Islet of Langerhans (tissue), 1 donor: ENCODE measurements at regions not wholly inside any gene's neighbourhood (a gene's known extent, or its start where the extent isn't known, plus 50 kb on each side); places are given as distances from the start of the nearest gene placed in this dataset.

Experiments used
- FAIRE-seq: peaks from one replicate; lab custom pipeline; 2011; peaks lifted over from hg19 to GRCh38; lab: Jason Lieb, UNC

DNA sequence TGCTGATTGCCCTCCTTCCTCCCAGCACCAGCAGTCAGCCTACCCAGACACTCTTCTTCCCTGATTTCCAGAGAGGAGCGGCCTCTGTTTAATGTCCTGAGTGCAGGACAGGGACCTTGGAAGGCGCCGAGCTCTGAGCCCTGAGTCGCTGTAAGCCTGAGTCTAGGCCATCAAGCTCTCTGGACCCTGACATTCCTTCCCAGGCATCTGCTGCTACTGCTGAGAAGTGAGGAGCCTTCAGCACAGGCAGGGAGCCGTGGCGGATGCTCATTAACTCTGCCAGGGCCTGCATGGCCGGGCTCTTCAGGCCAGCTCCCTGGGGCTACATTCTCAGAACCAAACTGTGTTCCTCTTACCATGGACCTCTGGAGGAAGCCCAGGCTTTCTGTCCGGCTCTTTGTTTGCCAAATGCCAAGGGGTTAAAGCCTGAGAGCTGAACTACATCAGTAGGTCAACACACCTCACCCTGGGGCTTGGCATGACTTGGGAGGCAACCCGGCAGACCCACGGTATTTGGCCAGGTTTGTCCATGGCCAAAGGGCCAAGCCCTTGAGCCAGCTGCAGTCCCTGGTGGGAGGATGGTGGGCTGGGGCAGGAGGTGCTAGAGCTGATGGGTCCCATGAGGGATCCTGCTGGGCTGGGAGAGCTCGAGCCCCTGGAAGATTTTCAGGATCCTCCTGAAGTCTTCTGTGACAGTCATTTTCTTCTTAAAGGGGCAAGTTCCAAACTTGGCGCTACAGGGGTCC is 721.4 kb downstream of the BRD1 start:
- no peak for FAIRE-seq

- FAIRE-seq: no peak
Measured at GRCh38 chr22:49104434-49104833, 723.2 kb downstream of the BRD1 start.

GRCh38 chr22:49103314-49104059 is 724.2 kb downstream of the BRD1 start:
- FAIRE-seq: no peak

DNA sequence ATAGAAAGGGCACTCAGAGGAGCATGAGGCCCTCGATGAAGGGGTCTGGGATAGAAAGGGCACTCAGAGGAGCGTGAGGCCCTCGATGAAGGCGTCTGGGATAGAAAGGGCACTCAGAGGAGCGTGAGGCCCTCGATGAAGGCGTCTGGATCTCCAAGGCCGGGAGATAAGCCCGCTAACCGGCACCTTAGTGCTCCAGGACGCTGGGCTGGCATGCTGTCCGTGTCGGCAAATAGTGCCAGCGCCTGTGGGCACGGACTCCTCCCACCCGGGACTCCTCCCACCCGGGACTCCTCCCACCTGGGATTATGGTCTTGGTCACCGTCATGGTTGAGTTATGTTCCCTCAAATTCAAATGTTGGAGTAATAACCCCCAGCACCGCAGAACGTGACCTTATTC is 725.3 kb downstream of the BRD1 start:
- FAIRE-seq: no peak

DNA sequence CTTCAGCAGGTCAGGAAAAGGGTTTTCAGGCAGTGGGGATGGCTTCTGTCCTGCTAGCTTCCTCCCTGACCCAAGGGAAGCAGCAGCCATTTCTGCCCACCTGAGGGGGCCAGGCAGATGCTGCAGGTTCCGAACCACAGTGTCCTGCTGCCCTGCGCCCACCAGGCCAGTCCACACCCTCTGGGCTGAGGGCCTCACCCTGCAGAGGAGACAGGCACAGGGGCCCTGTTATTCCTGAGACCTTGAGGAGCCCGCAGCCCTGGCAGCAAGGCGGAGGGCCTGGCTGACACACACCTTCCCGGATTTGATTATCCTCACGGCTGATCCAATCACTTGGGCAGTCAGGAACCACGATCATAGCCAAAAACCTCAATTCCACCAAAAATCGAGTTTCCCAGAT is 725.8 kb downstream of the BRD1 start:
- no peak for FAIRE-seq

DNA sequence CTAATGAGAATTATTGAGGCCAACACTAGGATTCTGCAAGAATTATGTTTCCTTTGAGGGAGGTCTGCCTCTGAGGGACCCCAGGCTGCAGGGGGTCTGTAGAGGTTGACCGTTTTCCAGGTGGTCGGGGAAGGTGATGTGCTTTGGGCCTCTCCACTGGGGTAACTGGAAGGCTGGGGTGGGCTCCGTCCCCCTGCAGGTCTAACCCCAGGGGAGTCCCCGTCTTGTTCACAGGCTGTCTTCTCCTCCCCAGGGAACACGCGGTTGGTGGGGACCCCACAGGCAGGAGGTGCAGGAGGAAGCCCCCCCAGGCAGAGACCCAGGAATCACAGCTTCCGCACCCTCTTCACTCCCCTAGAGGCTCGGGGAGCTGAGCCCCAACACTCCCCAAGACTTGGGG is 726.4 kb downstream of the BRD1 start:
- no peak for FAIRE-seq

DNA sequence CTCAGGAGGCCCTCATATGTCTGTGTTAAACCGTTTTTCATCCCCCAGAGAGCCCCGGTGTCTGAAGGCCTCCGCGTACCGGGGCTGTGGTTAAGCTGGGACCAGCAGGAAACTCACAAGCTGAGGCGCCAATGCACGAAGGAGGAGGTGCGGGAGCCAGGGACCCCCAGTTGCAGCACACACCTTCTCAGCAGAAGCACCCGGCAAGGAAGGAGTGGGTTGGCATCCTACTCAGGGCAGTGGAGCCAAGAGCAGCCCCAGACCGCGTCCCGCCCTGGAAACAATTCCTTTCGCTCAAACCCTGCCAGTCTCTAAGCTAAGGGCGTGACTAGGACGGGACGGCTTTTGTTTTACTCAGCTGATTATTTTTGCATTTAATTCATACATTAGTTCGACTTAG is 726.9 kb downstream of the BRD1 start:
- FAIRE-seq: no peak

DNA sequence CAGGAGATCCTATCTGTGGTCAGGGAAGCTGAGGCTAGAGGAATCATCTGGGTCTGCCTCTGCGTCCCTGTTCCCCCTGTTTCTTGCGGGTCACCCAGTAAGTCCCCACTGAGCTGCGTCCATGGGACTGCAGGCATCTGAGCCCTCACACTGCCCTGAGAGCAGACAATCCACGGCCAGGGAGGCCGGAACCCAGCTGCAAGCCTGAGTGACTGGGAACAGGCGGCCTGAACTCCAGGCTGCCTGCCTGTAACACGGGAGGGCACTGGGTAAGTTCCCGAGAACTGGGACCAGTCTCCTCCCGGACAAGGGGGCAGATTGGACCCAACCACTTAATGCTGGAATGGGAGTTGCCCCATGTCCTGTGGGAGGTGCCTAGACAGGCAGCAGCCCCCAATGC is 727.4 kb downstream of the BRD1 start:
- FAIRE-seq: no peak

DNA sequence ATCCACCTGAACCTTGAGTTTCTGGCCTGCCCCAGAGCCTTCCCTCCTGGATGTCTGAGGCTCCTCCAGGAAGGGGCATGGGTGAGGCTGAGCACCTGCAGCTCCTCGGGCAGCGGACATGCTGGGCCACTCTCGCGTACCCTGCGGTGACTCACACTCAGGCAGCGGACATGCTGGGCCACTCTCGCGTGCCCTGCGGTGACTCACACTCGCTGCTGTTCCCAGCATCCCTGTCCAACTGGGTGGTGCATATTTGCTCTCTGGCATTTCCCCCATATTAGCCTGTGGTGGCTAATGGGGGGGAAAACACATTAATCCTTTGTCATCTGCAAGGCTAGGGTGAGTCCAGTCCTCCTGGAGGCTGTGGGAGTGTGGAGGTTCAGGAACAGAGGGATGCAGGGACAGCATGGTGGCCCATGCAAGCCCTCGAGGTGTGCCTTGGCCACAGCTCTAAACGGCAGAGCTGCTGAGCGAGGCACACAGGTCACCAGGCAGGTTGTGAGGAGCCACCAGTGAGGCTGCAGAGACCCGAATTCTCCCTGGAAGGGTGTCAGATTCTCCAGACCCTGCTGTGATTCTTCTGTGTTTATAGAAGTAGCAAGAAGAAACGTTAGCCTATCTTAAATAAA is 728.1 kb downstream of the BRD1 start:
- no peak for FAIRE-seq

GRCh38 chr22:49099089-49099488 is 728.6 kb downstream of the BRD1 start:
- no peak for FAIRE-seq

DNA sequence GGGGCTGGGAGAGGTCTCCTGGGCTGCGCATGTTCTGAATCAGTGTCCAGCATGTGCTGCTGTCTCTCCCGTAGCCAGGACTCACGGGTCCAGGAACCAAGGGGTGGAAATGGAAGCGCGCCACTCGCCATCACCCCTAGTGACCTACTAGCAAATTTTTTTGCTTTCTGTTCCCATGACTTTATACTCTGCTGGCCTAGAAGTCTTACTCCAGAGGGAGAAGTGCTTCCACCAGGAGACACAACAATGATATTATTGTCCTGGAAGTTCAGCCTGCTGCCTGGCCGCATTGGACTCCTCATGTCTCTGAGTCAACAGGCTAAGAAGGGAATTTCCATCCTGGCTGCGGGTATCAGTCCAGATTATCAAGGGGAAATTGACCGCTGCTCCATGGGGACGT is 729.7 kb downstream of the BRD1 start:
- no peak for FAIRE-seq

DNA sequence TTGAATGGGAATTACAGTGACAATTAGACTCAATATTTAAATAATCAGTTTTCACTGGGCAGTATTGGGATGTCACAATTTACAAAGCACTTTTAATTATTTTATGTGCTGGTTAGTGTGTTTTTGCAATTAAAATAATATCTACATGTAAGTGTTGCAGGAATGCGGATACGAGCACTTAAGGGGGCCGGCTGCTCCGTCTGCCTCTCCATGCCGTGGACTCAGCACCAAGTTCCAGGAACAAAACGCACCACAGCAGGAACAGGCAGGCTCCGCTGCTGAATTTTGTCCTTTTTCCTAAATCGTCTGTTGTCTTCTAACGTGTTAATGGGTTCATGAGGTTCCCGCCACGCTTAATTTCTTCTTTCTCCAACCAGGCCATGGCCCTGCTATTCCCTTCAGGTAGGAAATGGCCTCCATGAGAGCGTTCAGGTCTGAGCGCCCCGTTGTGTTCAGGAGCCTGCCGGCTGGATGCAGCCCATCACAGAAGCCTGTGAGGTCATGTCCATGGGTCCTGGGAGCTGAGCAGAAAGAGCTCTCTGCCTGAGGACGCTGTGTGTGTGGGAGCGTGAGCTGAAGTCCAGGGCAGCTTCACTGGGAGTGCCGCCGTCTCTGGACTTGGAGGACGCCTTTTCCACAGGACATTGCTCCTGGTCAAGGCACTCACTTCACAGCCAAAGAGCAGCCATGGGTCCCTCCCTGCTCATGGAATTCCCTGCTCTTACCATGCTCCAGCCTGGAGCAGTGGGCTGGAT is 730.3 kb downstream of the BRD1 start:
- FAIRE-seq: no peak

DNA sequence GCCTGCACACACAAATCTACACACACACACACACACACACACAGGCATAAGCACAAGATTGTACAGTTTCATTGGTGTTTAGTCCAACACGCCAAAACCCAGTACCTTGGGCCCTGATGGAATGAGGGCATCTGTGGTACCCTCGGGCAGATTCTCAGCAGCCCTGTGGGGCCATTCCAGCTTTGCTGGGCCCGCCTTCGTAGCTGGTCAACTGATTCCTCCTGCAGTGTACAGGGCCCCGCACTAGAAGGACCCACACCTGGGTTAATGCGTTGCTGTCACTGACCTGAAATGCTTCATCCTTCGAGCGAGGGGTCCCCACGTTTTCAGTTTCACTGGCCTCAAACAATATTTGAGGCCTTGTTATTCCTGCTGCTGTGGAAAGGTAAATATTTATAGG is 731.2 kb downstream of the BRD1 start:
- FAIRE-seq: no peak

DNA sequence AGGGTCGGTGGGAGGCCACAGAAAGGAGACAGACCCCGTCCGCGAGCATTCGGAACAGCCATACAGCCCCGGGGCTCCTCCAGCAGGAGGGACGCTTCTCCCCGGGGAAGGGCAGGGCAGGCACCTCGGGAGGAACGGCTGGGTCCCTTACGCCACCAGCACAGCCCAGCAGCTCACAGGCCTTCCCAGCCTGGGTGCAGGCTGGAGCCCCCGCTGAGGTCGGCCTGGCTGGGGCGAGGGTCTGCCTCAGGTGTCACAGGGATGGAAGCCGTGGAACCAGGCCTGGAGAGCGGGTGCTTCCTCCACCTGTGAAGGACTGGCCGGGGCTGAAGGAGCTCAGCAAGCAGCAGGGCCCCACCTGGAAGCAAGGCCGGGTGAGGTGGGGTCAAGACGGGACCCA is 732.3 kb downstream of the BRD1 start:
- no peak for FAIRE-seq

- no peak for FAIRE-seq
Measured at GRCh38 chr22:49094858-49095257, 732.8 kb downstream of the BRD1 start.

DNA sequence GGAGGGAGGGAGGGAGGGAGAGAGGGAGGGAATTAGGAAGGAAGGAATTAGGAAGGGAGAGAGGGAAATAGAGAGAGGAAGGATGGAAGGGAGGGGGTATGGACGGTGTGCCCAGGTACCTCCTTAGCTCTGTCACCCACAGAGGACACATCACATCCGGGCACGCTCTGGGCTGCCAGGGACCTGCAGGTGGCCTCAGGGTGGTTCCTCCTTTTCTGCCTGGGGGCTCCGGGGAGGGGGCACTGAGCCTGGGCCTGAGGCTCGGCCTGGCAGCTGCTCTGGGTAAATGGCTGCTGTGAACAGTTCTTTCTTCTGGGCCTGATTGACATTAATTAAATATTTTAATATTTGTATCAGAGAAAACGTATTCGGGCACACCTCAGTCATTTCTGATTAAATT is 733.5 kb downstream of the BRD1 start:
- no peak for FAIRE-seq

GRCh38 chr22:49093192-49093880 is 734.3 kb downstream of the BRD1 start:
- FAIRE-seq: no peak

DNA sequence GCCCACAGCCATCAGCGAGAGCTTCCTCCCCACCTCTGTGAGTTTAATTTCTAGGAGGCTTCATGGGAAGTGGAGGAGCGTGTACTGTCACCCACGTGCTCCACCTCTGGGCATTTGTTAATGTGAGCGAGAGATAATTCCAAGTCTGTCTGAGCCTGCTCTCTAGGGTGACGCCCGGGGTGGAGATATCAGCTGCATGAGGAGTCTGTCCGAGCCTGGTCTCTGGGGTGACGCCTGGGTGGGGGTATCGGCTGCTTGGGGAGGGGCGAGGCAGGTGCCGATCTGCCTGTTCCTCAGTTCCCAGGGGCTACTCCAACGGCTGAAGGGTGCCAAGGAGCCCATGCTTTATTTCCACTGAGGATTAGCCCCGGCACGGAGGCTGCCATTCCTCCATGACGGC is 735.0 kb downstream of the BRD1 start:
- no peak for FAIRE-seq

- no peak for FAIRE-seq
Measured at GRCh38 chr22:49091917-49092545, 735.6 kb downstream of the BRD1 start.

GRCh38 chr22:49091451-49091850 is 736.2 kb downstream of the BRD1 start:
- no peak for FAIRE-seq

GRCh38 chr22:49090853-49091135 is 736.9 kb downstream of the BRD1 start:
- FAIRE-seq: no peak
